ENCODE measurements at regions not wholly inside any gene's neighbourhood (a gene's known extent, or its start where the extent isn't known, plus 50 kb on each side); places are given as distances from the start of the nearest gene placed in this dataset.

DNA sequence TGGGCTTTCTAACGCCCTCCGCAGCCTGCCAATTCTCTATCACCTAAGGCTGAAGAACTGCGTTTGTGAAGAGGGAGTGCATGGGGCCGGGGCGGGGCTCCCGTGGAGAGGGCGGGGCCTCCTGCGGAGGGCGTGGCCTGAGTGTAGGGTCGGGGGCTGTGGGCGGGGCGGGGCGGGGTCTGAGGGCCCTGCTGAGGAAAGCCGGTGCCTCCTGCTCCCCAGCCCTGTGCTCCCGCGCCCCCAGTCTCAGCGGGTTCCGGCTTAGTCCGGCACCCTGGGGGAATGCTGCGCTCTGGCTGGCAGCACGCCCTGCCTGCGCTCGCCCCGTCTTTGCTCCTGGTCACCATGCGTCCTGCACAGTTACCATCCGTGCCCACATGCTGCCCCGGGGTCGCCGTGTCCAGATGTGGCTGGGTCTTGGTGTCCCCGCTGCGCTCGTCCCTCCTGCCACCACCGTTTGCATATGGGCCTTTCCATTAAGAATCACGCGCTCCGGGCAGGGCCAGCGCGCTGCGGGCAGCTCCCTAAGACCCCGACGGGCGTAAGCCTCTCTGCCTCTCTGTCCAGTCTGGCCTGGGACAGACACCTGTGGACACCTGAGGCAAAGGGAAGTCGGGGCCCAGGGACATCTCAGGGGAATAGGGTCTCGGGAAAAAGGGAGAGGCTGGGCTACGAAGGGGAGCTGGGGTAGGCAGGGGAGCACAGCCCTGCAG is 144.0 kb upstream of the RET start:
- CTCF ChIA-PET: no interaction called here
- no peak for TF ChIP-seq ZNF629 (tag by site-specific recombination; IDR thresholded peaks at IDR 0.05)
- no peak for TF ChIP-seq SCRT2 (tag by site-specific recombination; IDR thresholded peaks at IDR 0.05)
- TF ChIP-seq, protein P1, sequence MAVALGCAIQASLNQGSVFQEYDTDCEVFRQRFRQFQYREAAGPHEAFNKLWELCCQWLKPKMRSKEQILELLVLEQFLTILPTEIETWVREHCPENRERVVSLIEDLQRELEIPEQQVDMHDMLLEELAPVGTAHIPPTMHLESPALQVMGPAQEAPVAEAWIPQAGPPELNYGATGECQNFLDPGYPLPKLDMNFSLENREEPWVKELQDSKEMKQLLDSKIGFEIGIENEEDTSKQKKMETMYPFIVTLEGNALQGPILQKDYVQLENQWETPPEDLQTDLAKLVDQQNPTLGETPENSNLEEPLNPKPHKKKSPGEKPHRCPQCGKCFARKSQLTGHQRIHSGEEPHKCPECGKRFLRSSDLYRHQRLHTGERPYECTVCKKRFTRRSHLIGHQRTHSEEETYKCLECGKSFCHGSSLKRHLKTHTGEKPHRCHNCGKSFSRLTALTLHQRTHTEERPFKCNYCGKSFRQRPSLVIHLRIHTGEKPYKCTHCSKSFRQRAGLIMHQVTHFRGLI (tag by site-specific recombination; IDR thresholded peaks at IDR 0.05): no peak
- no peak for TF ChIP-seq ZNF600 (tag by site-specific recombination; IDR thresholded peaks at IDR 0.05)
- TF ChIP-seq, protein P2, sequence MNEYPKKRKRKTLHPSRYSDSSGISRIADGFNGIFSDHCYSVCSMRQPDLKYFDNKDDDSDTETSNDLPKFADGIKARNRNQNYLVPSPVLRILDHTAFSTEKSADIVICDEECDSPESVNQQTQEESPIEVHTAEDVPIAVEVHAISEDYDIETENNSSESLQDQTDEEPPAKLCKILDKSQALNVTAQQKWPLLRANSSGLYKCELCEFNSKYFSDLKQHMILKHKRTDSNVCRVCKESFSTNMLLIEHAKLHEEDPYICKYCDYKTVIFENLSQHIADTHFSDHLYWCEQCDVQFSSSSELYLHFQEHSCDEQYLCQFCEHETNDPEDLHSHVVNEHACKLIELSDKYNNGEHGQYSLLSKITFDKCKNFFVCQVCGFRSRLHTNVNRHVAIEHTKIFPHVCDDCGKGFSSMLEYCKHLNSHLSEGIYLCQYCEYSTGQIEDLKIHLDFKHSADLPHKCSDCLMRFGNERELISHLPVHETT (tag by site-specific recombination; IDR thresholded peaks at IDR 0.05): no peak
- TF ChIP-seq ZNF37A (tag by site-specific recombination; IDR thresholded peaks at IDR 0.05): no peak
- TF ChIP-seq ZNF211 (tag by site-specific recombination; IDR thresholded peaks at IDR 0.05; ENCODE audit: low read depth): no peak
- no peak for TF ChIP-seq ZNF571 (tag by site-specific recombination; IDR thresholded peaks at IDR 0.05)
- TF ChIP-seq, protein P3, sequence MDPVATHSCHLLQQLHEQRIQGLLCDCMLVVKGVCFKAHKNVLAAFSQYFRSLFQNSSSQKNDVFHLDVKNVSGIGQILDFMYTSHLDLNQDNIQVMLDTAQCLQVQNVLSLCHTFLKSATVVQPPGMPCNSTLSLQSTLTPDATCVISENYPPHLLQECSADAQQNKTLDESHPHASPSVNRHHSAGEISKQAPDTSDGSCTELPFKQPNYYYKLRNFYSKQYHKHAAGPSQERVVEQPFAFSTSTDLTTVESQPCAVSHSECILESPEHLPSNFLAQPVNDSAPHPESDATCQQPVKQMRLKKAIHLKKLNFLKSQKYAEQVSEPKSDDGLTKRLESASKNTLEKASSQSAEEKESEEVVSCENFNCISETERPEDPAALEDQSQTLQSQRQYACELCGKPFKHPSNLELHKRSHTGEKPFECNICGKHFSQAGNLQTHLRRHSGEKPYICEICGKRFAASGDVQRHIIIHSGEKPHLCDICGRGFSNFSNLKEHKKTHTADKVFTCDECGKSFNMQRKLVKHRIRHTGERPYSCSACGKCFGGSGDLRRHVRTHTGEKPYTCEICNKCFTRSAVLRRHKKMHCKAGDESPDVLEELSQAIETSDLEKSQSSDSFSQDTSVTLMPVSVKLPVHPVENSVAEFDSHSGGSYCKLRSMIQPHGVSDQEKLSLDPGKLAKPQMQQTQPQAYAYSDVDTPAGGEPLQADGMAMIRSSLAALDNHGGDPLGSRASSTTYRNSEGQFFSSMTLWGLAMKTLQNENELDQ (tag by site-specific recombination; IDR thresholded peaks at IDR 0.05; ENCODE audit: low read depth): no peak
- no peak for TF ChIP-seq ZNF2 (tag by site-specific recombination; IDR thresholded peaks at IDR 0.05)
- TF ChIP-seq ZNF558 (tag by site-specific recombination; IDR thresholded peaks at IDR 0.05): no peak
- no peak for TF ChIP-seq ZNF776 (tag by site-specific recombination; IDR thresholded peaks at IDR 0.05; ENCODE audit: borderline replicate concordance)
- no peak for TF ChIP-seq KLF9 (tag by site-specific recombination; IDR thresholded peaks at IDR 0.05; ENCODE audit: low read depth)
- TF ChIP-seq ZNF521 (tag by site-specific recombination; IDR thresholded peaks at IDR 0.05): no peak
- TF ChIP-seq ZBTB20 (tag by site-specific recombination; IDR thresholded peaks at IDR 0.05): no peak
- TF ChIP-seq ZNF274 (IDR thresholded peaks at IDR 0.05; ENCODE audit: low read length): no peak
- no peak for TF ChIP-seq ZNF274 (tag by site-specific recombination; IDR thresholded peaks at IDR 0.05; ENCODE audit: borderline replicate concordance)

DNA sequence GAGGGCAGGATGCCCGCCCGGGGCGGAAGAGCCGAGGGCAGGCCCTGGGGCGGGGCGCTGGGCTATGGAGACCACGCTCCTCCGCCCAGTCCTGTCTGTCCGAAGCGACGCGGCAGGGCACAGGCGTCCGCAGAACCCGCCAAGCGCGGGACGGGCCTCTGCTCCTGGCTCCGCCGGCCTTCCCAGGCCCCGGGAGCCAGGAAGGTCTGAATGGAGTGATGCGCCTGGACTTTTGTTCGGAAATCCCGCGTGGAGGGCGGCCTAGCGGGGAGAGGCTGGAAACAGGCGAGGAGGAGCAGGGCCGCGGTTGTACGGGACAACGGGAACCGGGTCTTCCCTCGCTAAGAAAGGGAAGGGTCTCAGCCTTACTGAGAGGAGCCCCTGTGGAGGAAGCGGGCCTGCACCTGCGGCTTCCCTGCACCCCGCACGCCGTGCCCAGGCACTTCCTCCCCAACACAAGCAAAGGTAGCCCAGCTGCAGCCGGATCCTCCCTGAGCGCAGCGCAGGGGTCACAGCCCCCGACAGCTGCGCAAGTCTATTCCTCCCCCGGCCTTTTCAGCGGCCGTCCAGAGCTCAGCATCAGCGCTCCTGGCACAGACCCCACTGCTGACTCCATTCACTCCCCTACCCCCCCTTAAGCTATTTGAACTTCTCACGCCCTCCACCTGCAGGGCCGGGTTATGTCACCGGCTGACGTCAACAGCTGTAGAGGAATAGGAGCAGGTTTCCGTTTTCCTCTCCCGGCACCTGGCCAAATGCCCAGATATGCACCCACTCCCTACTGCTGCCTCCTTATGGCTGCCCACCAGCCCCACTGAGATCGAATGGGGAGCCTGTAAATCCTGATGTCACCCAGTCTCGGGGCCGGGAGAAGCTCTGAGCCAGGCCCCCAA is 143.2 kb upstream of the RET start:
- Histone ChIP-seq H3K27ac (ENCODE audit: extremely low read depth, low read depth, low read length) (no peak overlapping the region), H3K36me3 (ENCODE audit: control insufficient read depth in 2 of 2, insufficient read depth in 1 of 2, low read length in 2 of 2) (no peaks in the 10 kb centered on the region), H3K4me3 (ENCODE audit: low read depth, low read length) (no peak overlapping the region), H3K4me1 (ENCODE audit: control insufficient read depth, insufficient read depth, low read length) (no peaks in the 10 kb centered on the region), H3K9me3 (ENCODE audit: control insufficient read depth, insufficient read depth, low read depth, low read length) (no peaks in the 10 kb centered on the region)
- POLR2A ChIA-PET: interaction anchor here (0.7 kb wide), 1 partner anchor 151 kb away, joined by 3 read pairs; the partner anchor contains the start of gene BMS1
- CTCF ChIA-PET: interaction anchor here (0.8 kb wide), 1 partner anchor 142 kb away, joined by 3 read pairs; no protein-coding TSS in a partner anchor
- no peak for TF ChIP-seq ZNF501 (tag by site-specific recombination; IDR thresholded peaks at IDR 0.05)
- no peak for TF ChIP-seq GLI4 (tag by site-specific recombination; IDR thresholded peaks at IDR 0.05)
- TF ChIP-seq ZNF155 (tag by site-specific recombination; IDR thresholded peaks at IDR 0.05): no peak
- TF ChIP-seq, protein P4, sequence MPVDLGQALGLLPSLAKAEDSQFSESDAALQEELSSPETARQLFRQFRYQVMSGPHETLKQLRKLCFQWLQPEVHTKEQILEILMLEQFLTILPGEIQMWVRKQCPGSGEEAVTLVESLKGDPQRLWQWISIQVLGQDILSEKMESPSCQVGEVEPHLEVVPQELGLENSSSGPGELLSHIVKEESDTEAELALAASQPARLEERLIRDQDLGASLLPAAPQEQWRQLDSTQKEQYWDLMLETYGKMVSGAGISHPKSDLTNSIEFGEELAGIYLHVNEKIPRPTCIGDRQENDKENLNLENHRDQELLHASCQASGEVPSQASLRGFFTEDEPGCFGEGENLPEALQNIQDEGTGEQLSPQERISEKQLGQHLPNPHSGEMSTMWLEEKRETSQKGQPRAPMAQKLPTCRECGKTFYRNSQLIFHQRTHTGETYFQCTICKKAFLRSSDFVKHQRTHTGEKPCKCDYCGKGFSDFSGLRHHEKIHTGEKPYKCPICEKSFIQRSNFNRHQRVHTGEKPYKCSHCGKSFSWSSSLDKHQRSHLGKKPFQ (tag by site-specific recombination; IDR thresholded peaks at IDR 0.05): no peak
- TF ChIP-seq, protein P5, sequence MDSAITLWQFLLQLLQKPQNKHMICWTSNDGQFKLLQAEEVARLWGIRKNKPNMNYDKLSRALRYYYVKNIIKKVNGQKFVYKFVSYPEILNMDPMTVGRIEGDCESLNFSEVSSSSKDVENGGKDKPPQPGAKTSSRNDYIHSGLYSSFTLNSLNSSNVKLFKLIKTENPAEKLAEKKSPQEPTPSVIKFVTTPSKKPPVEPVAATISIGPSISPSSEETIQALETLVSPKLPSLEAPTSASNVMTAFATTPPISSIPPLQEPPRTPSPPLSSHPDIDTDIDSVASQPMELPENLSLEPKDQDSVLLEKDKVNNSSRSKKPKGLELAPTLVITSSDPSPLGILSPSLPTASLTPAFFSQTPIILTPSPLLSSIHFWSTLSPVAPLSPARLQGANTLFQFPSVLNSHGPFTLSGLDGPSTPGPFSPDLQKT (IDR thresholded peaks at IDR 0.05; ENCODE audit: borderline replicate concordance, low read depth, low read length): no peak
- TF ChIP-seq, protein P6, sequence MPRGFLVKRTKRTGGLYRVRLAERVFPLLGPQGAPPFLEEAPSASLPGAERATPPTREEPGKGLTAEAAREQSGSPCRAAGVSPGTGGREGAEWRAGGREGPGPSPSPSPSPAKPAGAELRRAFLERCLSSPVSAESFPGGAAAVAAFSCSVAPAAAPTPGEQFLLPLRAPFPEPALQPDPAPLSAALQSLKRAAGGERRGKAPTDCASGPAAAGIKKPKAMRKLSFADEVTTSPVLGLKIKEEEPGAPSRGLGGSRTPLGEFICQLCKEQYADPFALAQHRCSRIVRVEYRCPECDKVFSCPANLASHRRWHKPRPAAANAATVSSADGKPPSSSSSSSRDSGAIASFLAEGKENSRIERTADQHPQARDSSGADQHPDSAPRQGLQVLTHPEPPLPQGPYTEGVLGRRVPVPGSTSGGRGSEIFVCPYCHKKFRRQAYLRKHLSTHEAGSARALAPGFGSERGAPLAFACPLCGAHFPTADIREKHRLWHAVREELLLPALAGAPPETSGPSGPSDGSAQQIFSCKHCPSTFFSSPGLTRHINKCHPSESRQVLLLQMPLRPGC (tag by site-specific recombination; IDR thresholded peaks at IDR 0.05): 0 out of 2 replicates have a peak, but pooled peaks have one; percentile 16

More for the DNA sequence above, 144.0 kb upstream of the RET start:
- no peaks in the 10 kb centered on the region for H3K9me3 ChIP-seq (ENCODE audit: control insufficient read depth, insufficient read depth, low read depth, low read length)
- H3K27ac ChIP-seq (ENCODE audit: extremely low read depth, low read depth, low read length): no peak overlapping the region
- H3K36me3 ChIP-seq (ENCODE audit: control insufficient read depth in 2 of 2, insufficient read depth in 1 of 2, low read length in 2 of 2): no peaks in the 10 kb centered on the region
- POLR2A ChIA-PET: no interaction called here
- H3K4me3 ChIP-seq (ENCODE audit: low read depth, low read length): no peak overlapping the region
- H3K4me1 ChIP-seq (ENCODE audit: control insufficient read depth, insufficient read depth, low read length): no peaks in the 10 kb centered on the region

All from HEK293 (cell line).